HCT116 (cell line): ENCODE measurements at regions not wholly inside any gene's neighbourhood (a gene's known extent, or its start where the extent isn't known, plus 50 kb on each side); places are given as distances from the start of the nearest gene placed in this dataset.
"Not testable (repeated sequence)": the region's sequence is repeated elsewhere in the genome, so short reads cannot be mapped to it uniquely, and the experiment has no call there.

Source experiments
- EZH2 ChIP-seq: fragments of 200-600 bp; sonication (generic); IDR thresholded peaks from 2 replicates; pipeline ENCODE4 v1.6.1; 2017; ENCODE audit warnings: antibody characterized with exemption, mixed run types
- JUND ChIP-seq: IDR thresholded peaks from 2 replicates; pipeline ENCODE4 v1.6.1; 2012

DNA sequence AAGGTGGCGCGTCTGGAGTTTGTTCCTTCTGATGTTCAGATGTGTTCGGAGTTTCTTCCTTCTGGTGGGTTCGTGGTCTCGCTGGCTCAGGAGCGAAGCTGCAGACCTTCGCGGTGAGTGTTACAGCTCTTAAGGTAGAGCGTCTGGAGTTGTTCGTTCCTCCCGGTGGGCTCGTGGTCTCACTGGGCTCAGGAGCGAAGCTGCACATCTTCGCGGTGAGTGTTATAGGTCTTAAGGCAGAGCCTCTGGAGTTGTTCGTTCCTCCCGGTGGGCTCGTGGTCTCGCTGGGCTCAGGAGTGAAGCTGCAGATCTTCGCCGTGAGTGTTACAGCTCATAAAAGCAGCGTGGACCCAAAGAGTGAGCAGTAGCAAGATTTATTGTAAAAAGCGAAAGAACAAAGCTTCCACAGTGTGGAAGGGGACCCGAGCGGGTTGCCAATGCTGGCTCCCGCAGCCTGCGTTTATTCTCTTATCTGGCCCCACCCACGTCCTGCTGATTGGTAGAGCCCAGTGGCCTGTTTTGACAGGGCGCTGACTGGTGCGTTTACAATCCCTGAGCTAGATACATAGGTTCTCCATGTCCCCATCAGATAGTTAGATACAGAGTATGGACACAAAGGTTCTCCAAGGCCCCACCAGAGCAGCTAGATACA, 322.5 kb upstream of the KCND2 start:
- TF ChIP-seq EZH2, JUND: not testable (repeated sequence)
